WTC11 (cell line): ENCODE measurements at regions not wholly inside any gene's neighbourhood (a gene's known extent, or its start where the extent isn't known, plus 50 kb on each side); places are given as distances from the start of the nearest gene placed in this dataset.
A peak's percentile ranks its signal among the peaks of the same experiment; 100 is the strongest.
"Not testable (repeated sequence)": the region's sequence is repeated elsewhere in the genome, so short reads cannot be mapped to it uniquely, and the experiment has no call there.

Experiments
- ATAC-seq: fragments of 200-7000 bp; cut with Tn5 transposase; 2 replicates; pipeline ENCODE4 v1.10.0; 2021; ENCODE audit warnings: mild to moderate bottlenecking, moderate library complexity
- CTCF ChIA-PET: fragments of 300-600 bp; sonication (Branson Sonifier 250); formaldehyde crosslinking; loops from one replicate; lab custom pipeline; 2021; ENCODE audit warnings: antibody characterized with exemption; lab: Charles Lee
- POLR2A ChIA-PET: fragments of 350-600 bp; sonication (Branson Sonifier 250); formaldehyde crosslinking; loops from one replicate; lab custom pipeline; 2021; ENCODE audit warnings: antibody characterized with exemption; lab: Charles Lee
- DNase-seq: peaks from one replicate; pipeline ENCODE4 v3.0.0; 2021; ENCODE audit warnings: low spot score
- H3K27ac Mint-ChIP-seq: 2 replicates; pipeline ENCODE4 v1.8.0; 2021; ENCODE audit warnings: mixed read lengths
- H3K27me3 Mint-ChIP-seq: 2 replicates; pipeline ENCODE4 v1.8.0; 2021; ENCODE audit warnings: low read depth, mild to moderate bottlenecking, moderate library complexity, mixed read lengths
- H3K36me3 Mint-ChIP-seq: 2 replicates; pipeline ENCODE4 v1.8.0; 2021; ENCODE audit warnings: mixed read lengths
- H3K4me1 Mint-ChIP-seq: 2 replicates; pipeline ENCODE4 v1.8.0; 2022; ENCODE audit warnings: mixed read lengths
- H3K4me3 Mint-ChIP-seq: 2 replicates; pipeline ENCODE4 v1.8.0; 2021; ENCODE audit warnings: mild to moderate bottlenecking, moderate library complexity, mixed read lengths
- H3K9me3 Mint-ChIP-seq: 2 replicates; pipeline ENCODE4 v1.8.0; 2021; ENCODE audit warnings: mixed read lengths
- ARID4B ChIP-seq: sonication (generic); formaldehyde crosslinking; IDR thresholded peaks from 2 replicates; pipeline ENCODE4 v1.8.0; 2023; ENCODE audit warnings: missing genetic modification reagents, mild to moderate bottlenecking, borderline replicate concordance
- ATF1 ChIP-seq: sonication (generic); formaldehyde crosslinking; IDR thresholded peaks from 2 replicates; pipeline ENCODE4 v1.8.1; 2023; ENCODE audit warnings: mild to moderate bottlenecking, moderate library complexity, missing genetic modification reagents
- CDX4 ChIP-seq: fragments of 250-450 bp; sonication (Bioruptor Pico); IDR thresholded peaks from 2 replicates; pipeline ENCODE4 v1.9.0; 2021; ENCODE audit warnings: moderate library complexity, mild to moderate bottlenecking, inconsistent platforms, borderline replicate concordance
- ESRRA ChIP-seq: sonication (generic); formaldehyde crosslinking; IDR thresholded peaks from 2 replicates; pipeline ENCODE4 v1.8.1; 2022; ENCODE audit warnings: mild to moderate bottlenecking, missing genetic modification reagents, borderline replicate concordance
- MYBL2 ChIP-seq: sonication (generic); formaldehyde crosslinking; IDR thresholded peaks from 2 replicates; pipeline ENCODE4 v1.8.1; 2023; ENCODE audit warnings: mild to moderate bottlenecking, moderate library complexity, missing genetic modification reagents
- PRRX2 ChIP-seq: fragments of 250-450 bp; sonication (Bioruptor Pico); IDR thresholded peaks from 2 replicates; pipeline ENCODE4 v1.8.0; 2021; ENCODE audit warnings: mild to moderate bottlenecking
- SMAD3 ChIP-seq: sonication (generic); formaldehyde crosslinking; IDR thresholded peaks from 2 replicates; pipeline ENCODE4 v1.8.0; 2022; ENCODE audit warnings: missing genetic modification reagents, mild to moderate bottlenecking, borderline replicate concordance
- ZNF232 ChIP-seq: sonication (generic); formaldehyde crosslinking; IDR thresholded peaks from 2 replicates; pipeline ENCODE4 v1.8.0; 2022; ENCODE audit warnings: mild to moderate bottlenecking, missing genetic modification reagents
- ZNF317 ChIP-seq: sonication (generic); formaldehyde crosslinking; IDR thresholded peaks from 2 replicates; pipeline ENCODE4 v1.8.1; 2023; ENCODE audit warnings: low read depth, mild to moderate bottlenecking, moderate library complexity, missing genetic modification reagents, borderline replicate concordance
- ZNF396 ChIP-seq: fragments of 250-450 bp; sonication (Bioruptor Pico); IDR thresholded peaks from 2 replicates; pipeline ENCODE4 v1.8.0; 2021; ENCODE audit warnings: mild to moderate bottlenecking, moderate library complexity, borderline replicate concordance
- ZNF416 ChIP-seq: fragments of 250-450 bp; sonication (Bioruptor Pico); IDR thresholded peaks from 2 replicates; pipeline ENCODE4 v1.9.0; 2021; ENCODE audit warnings: mild to moderate bottlenecking, inconsistent platforms
- ZNF425 ChIP-seq: fragments of 250-450 bp; sonication (Bioruptor Pico); conservative IDR thresholded peaks from 2 replicates; pipeline ENCODE4 v1.9.0; 2021; ENCODE audit warnings: mild to moderate bottlenecking
- TF ChIP-seq, protein P1 (sequence below): sonication (generic); formaldehyde crosslinking; IDR thresholded peaks from 2 replicates; pipeline ENCODE4 v1.8.1; 2022; ENCODE audit warnings: low read depth, missing genetic modification reagents, borderline replicate concordance
- TF ChIP-seq, protein P2 (sequence below): sonication (generic); formaldehyde crosslinking; conservative IDR thresholded peaks from 2 replicates; pipeline ENCODE4 v1.8.1; 2022; ENCODE audit warnings: mild to moderate bottlenecking, missing genetic modification reagents
- TF ChIP-seq, protein P3 (sequence below): sonication (generic); formaldehyde crosslinking; IDR thresholded peaks from 2 replicates; pipeline ENCODE4 v1.8.1; 2023; ENCODE audit warnings: mild to moderate bottlenecking, missing genetic modification reagents, borderline replicate concordance

- no peaks in the 10 kb centered on the region for H3K9me3 Mint-ChIP-seq
- H3K36me3 Mint-ChIP-seq: peaks cover 5% of the 10 kb centered on the region; the same call in 1 of the 2 replicates
- H3K4me3 Mint-ChIP-seq: no peak overlapping the region
- H3K27ac Mint-ChIP-seq: no peak overlapping the region; the same call in 1 of the 2 replicates
- H3K27me3 Mint-ChIP-seq: no peaks in the 10 kb centered on the region
- TF ChIP-seq ZNF232 (no peak), MYBL2 (CRISPR knock-in tag) (no peak)
- ChIA-PET CTCF (interaction anchor here (0.6 to 1.1 kb wide), 2 partner anchors 32 to 72 kb away, joined by 3 read pairs; no protein-coding TSS in a partner anchor), POLR2A (no interaction called here)
- peak; percentile 29 for DNase-seq
- H3K4me1 Mint-ChIP-seq: peaks cover 45% of the 10 kb centered on the region
- peak; percentile 69 for ATAC-seq
Measured at GRCh38 chr11:71153005-71153390, 99.4 kb downstream of the SHANK2 start.

DNA sequence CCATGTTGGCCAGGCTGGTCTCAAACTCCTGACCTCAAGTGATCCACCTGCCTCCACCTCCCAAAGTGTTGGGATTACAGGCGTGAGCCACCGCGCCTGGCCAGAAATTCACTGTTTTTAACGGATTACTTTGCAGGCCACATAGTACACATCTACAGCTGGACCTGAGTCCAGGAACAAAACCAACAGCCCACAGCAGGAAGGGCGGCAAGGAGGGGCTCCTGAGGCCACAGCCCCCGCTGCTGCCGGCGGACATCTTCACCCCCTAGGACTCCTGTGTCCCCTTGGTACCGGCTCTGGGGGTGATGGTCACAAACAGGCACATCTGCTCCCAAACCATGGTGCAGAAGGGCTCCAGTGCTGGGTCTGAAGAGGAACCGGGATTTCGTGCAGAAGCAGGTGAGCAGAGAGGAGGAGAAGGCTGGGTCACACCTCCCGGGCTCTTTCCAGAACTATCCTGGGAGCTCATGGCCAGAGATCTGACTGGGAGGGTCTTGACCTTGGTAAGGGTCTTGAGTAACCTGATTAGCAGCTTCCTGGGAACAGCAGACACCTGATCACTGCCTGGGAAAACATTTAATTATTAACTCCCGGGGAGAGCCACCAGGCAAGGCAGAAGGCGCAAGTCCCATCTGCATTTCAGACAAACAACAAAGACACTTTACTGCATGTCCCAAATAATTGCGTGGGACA lies 99.9 kb downstream of the SHANK2 start:
- H3K27me3 Mint-ChIP-seq, H3K36me3 Mint-ChIP-seq, DNase-seq, POLR2A ChIA-PET, H3K27ac Mint-ChIP-seq, ATAC-seq, H3K4me3 Mint-ChIP-seq, CTCF ChIA-PET, H3K9me3 Mint-ChIP-seq: not testable (repeated sequence)
- peaks cover 45% of the 10 kb centered on the region for H3K4me1 Mint-ChIP-seq

DNA sequence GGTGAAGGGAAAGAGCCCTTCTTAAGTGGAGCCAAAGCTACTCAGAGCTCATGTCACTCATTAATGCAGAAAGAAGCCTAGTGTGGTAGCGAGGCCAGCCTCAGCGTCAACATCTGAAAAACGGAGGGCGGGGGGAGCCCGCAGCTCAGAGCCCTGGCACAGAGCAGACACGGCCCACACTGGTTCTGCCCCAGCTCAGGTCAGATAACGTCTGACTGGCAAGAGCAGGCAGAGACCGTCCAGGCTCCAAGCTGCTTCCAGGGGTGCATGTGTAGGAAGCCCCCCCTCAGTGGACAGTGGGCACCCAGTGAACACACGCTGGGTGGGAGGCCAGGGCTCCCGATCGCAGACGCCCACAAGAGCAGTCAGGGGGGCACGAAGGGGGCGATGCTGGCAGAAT lies 100.8 kb downstream of the SHANK2 start:
- no peaks in the 10 kb centered on the region for H3K27me3 Mint-ChIP-seq
- H3K4me1 Mint-ChIP-seq: peaks cover 49% of the 10 kb centered on the region
- H3K9me3 Mint-ChIP-seq: no peaks in the 10 kb centered on the region
- no peak for DNase-seq
- H3K36me3 Mint-ChIP-seq: peaks cover 12% of the 10 kb centered on the region; the same call in 1 of the 2 replicates
- POLR2A ChIA-PET: no interaction called here
- no peak overlapping the region for H3K4me3 Mint-ChIP-seq
- no peak for ATAC-seq
- CTCF ChIA-PET: no interaction called here
- H3K27ac Mint-ChIP-seq: no peak overlapping the region
- TF ChIP-seq ZNF317 (CRISPR knock-in tag): no peak
- no peak for TF ChIP-seq ESRRA
- TF ChIP-seq, protein P1, sequence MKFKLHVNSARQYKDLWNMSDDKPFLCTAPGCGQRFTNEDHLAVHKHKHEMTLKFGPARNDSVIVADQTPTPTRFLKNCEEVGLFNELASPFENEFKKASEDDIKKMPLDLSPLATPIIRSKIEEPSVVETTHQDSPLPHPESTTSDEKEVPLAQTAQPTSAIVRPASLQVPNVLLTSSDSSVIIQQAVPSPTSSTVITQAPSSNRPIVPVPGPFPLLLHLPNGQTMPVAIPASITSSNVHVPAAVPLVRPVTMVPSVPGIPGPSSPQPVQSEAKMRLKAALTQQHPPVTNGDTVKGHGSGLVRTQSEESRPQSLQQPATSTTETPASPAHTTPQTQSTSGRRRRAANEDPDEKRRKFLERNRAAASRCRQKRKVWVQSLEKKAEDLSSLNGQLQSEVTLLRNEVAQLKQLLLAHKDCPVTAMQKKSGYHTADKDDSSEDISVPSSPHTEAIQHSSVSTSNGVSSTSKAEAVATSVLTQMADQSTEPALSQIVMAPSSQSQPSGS (CRISPR knock-in tag): no peak
- TF ChIP-seq ZNF425 (CRISPR knock-in tag): no peak
- TF ChIP-seq ARID4B (CRISPR knock-in tag): no peak
- TF ChIP-seq PRRX2 (CRISPR knock-in tag): no peak
- TF ChIP-seq, protein P2, sequence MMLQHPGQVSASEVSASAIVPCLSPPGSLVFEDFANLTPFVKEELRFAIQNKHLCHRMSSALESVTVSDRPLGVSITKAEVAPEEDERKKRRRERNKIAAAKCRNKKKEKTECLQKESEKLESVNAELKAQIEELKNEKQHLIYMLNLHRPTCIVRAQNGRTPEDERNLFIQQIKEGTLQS: no peak
- no peak for TF ChIP-seq ZNF396
- TF ChIP-seq, protein P3, sequence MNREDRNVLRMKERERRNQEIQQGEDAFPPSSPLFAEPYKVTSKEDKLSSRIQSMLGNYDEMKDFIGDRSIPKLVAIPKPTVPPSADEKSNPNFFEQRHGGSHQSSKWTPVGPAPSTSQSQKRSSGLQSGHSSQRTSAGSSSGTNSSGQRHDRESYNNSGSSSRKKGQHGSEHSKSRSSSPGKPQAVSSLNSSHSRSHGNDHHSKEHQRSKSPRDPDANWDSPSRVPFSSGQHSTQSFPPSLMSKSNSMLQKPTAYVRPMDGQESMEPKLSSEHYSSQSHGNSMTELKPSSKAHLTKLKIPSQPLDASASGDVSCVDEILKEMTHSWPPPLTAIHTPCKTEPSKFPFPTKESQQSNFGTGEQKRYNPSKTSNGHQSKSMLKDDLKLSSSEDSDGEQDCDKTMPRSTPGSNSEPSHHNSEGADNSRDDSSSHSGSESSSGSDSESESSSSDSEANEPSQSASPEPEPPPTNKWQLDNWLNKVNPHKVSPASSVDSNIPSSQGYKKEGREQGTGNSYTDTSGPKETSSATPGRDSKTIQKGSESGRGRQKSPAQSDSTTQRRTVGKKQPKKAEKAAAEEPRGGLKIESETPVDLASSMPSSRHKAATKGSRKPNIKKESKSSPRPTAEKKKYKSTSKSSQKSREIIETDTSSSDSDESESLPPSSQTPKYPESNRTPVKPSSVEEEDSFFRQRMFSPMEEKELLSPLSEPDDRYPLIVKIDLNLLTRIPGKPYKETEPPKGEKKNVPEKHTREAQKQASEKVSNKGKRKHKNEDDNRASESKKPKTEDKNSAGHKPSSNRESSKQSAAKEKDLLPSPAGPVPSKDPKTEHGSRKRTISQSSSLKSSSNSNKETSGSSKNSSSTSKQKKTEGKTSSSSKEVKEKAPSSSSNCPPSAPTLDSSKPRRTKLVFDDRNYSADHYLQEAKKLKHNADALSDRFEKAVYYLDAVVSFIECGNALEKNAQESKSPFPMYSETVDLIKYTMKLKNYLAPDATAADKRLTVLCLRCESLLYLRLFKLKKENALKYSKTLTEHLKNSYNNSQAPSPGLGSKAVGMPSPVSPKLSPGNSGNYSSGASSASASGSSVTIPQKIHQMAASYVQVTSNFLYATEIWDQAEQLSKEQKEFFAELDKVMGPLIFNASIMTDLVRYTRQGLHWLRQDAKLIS (CRISPR knock-in tag): no peak
- no peak for TF ChIP-seq ZNF416 (CRISPR knock-in tag)
- TF ChIP-seq SMAD3 (CRISPR knock-in tag): no peak
- TF ChIP-seq CDX4 (CRISPR knock-in tag): no peak
- TF ChIP-seq ATF1: no peak
